HG03521 (cell line): ENCODE measurements at regions not wholly inside any gene's neighbourhood (a gene's known extent, or its start where the extent isn't known, plus 50 kb on each side); places are given as distances from the start of the nearest gene placed in this dataset.
A peak's percentile ranks its signal among the peaks of the same experiment; 100 is the strongest.
"Not testable (repeated sequence)": the region's sequence is repeated elsewhere in the genome, so short reads cannot be mapped to it uniquely, and the experiment has no call there.

Source experiments
- ATAC-seq: cut with Tn5 transposase; IDR thresholded peaks from one replicate; pipeline ENCODE4 v1.9.1; 2021; ENCODE audit warnings: mild to moderate bottlenecking, moderate library complexity; ENCODE audit not compliant: unreplicated experiment

- peak; percentile 99 for ATAC-seq
These were observed 153.2 kb upstream of the RPL34 start for GRCh38 chr4:108466936-108467902.

- ATAC-seq = no peak
These were observed 154.4 kb upstream of the RPL34 start for GRCh38 chr4:108465886-108466500.

GRCh38 chr4:108458681-108459080 is 161.7 kb upstream of the RPL34 start:
- no peak for ATAC-seq

- ATAC-seq = no peak
These were observed 166.1 kb upstream of the RPL34 start for GRCh38 chr4:108454227-108454626.

GRCh38 chr4:108453366-108453765 is 167.0 kb upstream of the RPL34 start:
- no peak for ATAC-seq

- ATAC-seq = no peak
These were observed 170.0 kb upstream of the RPL34 start for GRCh38 chr4:108450236-108450898.

GRCh38 chr4:108449129-108449528 is 171.2 kb upstream of the RPL34 start:
- ATAC-seq = no peak

- ATAC-seq = no peak
These were observed 173.8 kb upstream of the RPL34 start for GRCh38 chr4:108446556-108446955.

- no peak for ATAC-seq
These were observed 174.7 kb upstream of the RPL34 start for GRCh38 chr4:108445716-108446115.

GRCh38 chr4:108443585-108443984 is 176.8 kb upstream of the RPL34 start:
- ATAC-seq = no peak

- no peak for ATAC-seq
These were observed 186.5 kb upstream of the RPL34 start for GRCh38 chr4:108433832-108434231.

GRCh38 chr4:108433394-108433793 is 187.0 kb upstream of the RPL34 start:
- ATAC-seq = not testable (repeated sequence)

- ATAC-seq = no peak
These were observed 188.0 kb upstream of the RPL34 start for GRCh38 chr4:108432418-108432817.

GRCh38 chr4:108431986-108432385 is 188.4 kb upstream of the RPL34 start:
- ATAC-seq = no peak

- no peak for ATAC-seq
These were observed 189.5 kb upstream of the RPL34 start for GRCh38 chr4:108430921-108431320.

GRCh38 chr4:108429662-108430061 is 190.7 kb upstream of the RPL34 start:
- ATAC-seq = no peak

- no peak for ATAC-seq
These were observed 191.5 kb upstream of the RPL34 start for GRCh38 chr4:108428923-108429322.

GRCh38 chr4:108427946-108428485 is 192.4 kb upstream of the RPL34 start:
- ATAC-seq = no peak

- ATAC-seq = no peak
These were observed 193.9 kb upstream of the RPL34 start for GRCh38 chr4:108426493-108426892.

- ATAC-seq = no peak
These were observed 194.4 kb upstream of the RPL34 start for GRCh38 chr4:108425988-108426387.

- ATAC-seq = no peak
These were observed 202.5 kb upstream of the RPL34 start for GRCh38 chr4:108417923-108418322.
